MV-4-11 (cell line): ENCODE measurements at regions not wholly inside any gene's neighbourhood (a gene's known extent, or its start where the extent isn't known, plus 50 kb on each side); places are given as distances from the start of the nearest gene placed in this dataset.
A peak's percentile ranks its signal among the peaks of the same experiment; 100 is the strongest.

ENCODE experiments used
- DNase-seq: peaks from one replicate; lab custom pipeline; 2025; lab: John Stamatoyannopoulos, UW

- peak; percentile 65 for DNase-seq
Measured at GRCh38 chr7:116145245-116145852, 65.0 kb upstream of the TES start.

GRCh38 chr7:116148108-116148507, 62.2 kb upstream of the TES start:
- no peak for DNase-seq

- DNase-seq: no peak
Measured at GRCh38 chr7:116148626-116149025, 61.7 kb upstream of the TES start.

GRCh38 chr7:116150588-116150987, 59.8 kb upstream of the TES start:
- DNase-seq: peak; percentile 54

GRCh38 chr7:116152276-116152675, 58.1 kb upstream of the TES start:
- DNase-seq: no peak

GRCh38 chr7:116153050-116153449, 57.3 kb upstream of the TES start:
- DNase-seq: no peak

GRCh38 chr7:116159711-116160110, 50.6 kb upstream of the TES start:
- DNase-seq: peak; percentile 72
